Naive B cell (primary cell): ENCODE measurements at regions not wholly inside any gene's neighbourhood (a gene's known extent, or its start where the extent isn't known, plus 50 kb on each side); places are given as distances from the start of the nearest gene placed in this dataset.
A peak's percentile ranks its signal among the peaks of the same experiment; 100 is the strongest.
"Not testable (repeated sequence)": the region's sequence is repeated elsewhere in the genome, so short reads cannot be mapped to it uniquely, and the experiment has no call there.

Experiments used
- ATAC-seq, 2 donors: fragments of 150-1000 bp; cut with Tn5 transposase; 2 replicates each; pipeline ENCODE4 v1.10.0; 2021; ENCODE audit warnings: low read depth in 2 of 2, mild to moderate bottlenecking in 2 of 2, moderate library complexity in 2 of 2
- DNase-seq: peaks from one replicate; pipeline ENCODE4 v3.0.0; 2022
- H3K27ac Mint-ChIP-seq, 6 donors: one replicate each; pipeline ENCODE4 v1.8.0; 2020 to 2022; ENCODE audit warnings: mild to moderate bottlenecking in 6 of 6, mixed read lengths in 6 of 6, moderate library complexity in 5 of 6, inconsistent platforms in 2 of 6
- H3K27me3 Mint-ChIP-seq, 3 donors: one replicate each; pipeline ENCODE4 v1.8.0; 2021 to 2022; ENCODE audit warnings: mixed read lengths in 3 of 3, mild to moderate bottlenecking in 1 of 3
- H3K36me3 Mint-ChIP-seq, 2 donors: one replicate each; pipeline ENCODE4 v1.8.0; 2020 to 2022; ENCODE audit warnings: mixed read lengths in 2 of 2, inconsistent platforms in 1 of 2, mild to moderate bottlenecking in 1 of 2
- H3K4me1 Mint-ChIP-seq, 3 donors: one replicate each; pipeline ENCODE4 v1.8.0; 2020 to 2022; ENCODE audit warnings: mixed read lengths in 3 of 3, inconsistent platforms in 1 of 3, mild to moderate bottlenecking in 1 of 3, moderate library complexity in 1 of 3
- H3K4me3 Mint-ChIP-seq, 8 donors: one replicate each; pipeline ENCODE4 v1.8.0; 2020 to 2022; ENCODE audit warnings: mild to moderate bottlenecking in 8 of 8, mixed read lengths in 8 of 8, moderate library complexity in 8 of 8, inconsistent platforms in 2 of 8
- H3K9me3 Mint-ChIP-seq, 7 donors: one replicate each; pipeline ENCODE4 v1.8.0; 2020 to 2022; ENCODE audit warnings: mixed read lengths in 7 of 7, mild to moderate bottlenecking in 5 of 7, inconsistent platforms in 2 of 7, moderate library complexity in 1 of 7

DNA sequence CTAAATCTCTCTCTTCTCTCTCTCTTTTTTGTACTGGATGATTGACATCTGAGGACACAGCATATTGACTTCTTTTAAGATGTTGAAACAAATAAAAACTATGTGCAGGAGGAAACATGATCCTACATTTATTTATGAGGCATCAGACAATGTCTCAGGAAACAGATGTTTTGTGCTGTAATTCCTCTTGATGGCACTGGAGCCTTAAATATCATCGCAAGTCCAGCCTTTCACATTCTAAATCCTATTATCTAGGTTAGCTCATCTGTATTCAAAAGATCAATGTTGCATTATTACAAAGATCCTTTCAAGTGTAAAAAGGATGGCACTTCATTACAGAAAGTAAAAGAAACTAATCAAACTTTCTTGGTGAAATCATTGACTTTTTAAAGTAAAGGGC is 63.9 kb downstream of the MAT2B start:
- ATAC-seq, result no peak
- H3K4me3 Mint-ChIP-seq, result no peak overlapping the region
- no peak overlapping the region for H3K27ac Mint-ChIP-seq
- DNase-seq, result no peak
- H3K27me3 Mint-ChIP-seq, result peaks cover 60 to 69% (median 62%) of the 10 kb centered on the region in 3 donors
- no peaks in the 10 kb centered on the region for H3K36me3 Mint-ChIP-seq
- H3K4me1 Mint-ChIP-seq, result peaks cover 11 to 21% (median 17%) of the 10 kb centered on the region in 3 donors
- no peaks in the 10 kb centered on the region for H3K9me3 Mint-ChIP-seq

DNA sequence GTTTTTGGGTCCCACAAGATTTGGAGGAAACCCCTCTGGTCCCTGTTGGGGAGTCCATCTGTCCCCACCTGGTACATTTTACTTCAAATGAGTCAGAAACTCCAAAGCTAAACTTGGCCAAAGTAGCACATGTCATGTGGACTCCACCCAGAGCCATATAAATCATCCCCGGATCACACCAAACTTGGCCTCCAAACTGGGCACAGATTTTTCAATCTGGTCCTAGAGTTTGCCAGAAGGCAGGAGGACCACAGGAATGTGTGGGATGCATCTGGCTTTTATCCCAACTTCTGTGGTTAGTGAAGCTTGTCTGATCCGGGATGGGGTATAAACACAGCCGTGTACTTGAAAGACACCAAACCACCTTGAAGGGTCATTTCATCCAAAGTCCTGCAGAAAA is 66.3 kb downstream of the MAT2B start:
- H3K4me1 Mint-ChIP-seq, result peaks cover under 1 to 3% (median 1%) of the 10 kb centered on the region in 3 donors
- no peak overlapping the region for H3K4me3 Mint-ChIP-seq
- H3K36me3 Mint-ChIP-seq, result no peaks in the 10 kb centered on the region
- DNase-seq (no peak), ATAC-seq (no peak)
- H3K9me3 Mint-ChIP-seq, result no peaks in the 10 kb centered on the region
- H3K27me3 Mint-ChIP-seq, result peaks cover 36 to 48% (median 48%) of the 10 kb centered on the region in 3 donors
- H3K27ac Mint-ChIP-seq, result no peak overlapping the region

DNA sequence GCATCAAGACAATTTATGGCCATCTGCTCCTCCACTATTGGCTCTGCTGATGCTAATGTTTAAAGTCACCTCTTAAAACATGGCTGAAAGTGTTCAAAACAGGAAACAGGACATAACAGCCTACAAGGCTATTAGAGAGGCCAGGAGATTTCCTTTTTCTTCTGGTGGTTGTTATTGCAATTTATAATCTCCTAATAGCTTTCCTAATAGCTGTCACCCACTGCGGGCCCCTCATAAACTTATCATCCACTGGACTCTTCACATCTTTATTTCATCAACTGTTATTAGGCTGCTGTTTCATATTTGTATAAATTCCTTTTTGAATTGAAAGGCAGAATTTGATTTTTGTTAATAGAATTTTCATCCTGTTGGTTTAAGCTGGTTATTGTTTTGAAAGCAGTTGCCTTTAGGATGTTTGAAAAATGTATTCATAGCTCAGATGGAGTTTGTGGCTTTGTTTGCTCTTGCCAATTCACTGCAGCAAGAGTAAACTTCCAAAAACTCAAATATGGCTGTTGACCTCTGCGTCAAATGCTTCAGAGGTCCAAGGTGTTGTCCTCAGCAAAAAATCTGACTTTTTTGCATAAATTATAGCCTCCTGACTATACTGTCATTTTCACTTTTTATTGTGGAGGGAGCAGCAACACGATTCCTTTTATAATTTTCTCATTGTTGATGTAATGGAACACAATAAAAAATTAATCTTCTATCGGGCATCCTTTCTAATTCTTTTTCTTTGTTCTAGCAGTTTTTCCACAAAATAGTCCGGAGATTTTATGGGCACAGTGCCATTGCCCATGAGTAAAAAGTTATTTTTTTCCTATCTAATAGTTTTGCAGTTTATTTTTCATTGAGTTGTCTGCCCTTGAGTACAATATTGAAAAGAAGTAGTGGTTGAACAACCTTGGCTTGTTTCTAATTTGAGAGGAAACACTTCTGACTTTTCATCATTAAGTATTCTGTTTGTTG is 69.3 kb downstream of the MAT2B start:
- H3K9me3 Mint-ChIP-seq, result peaks cover 0 to 2% (median 0%) of the 10 kb centered on the region in 7 donors
- no peak overlapping the region for H3K27ac Mint-ChIP-seq
- H3K4me1 Mint-ChIP-seq, result no peaks in the 10 kb centered on the region
- H3K27me3 Mint-ChIP-seq, result peaks cover 12 to 27% (median 21%) of the 10 kb centered on the region in 3 donors
- H3K36me3 Mint-ChIP-seq, result no peaks in the 10 kb centered on the region
- no peak overlapping the region for H3K4me3 Mint-ChIP-seq
- DNase-seq, result no peak
- ATAC-seq, result no peak

DNA sequence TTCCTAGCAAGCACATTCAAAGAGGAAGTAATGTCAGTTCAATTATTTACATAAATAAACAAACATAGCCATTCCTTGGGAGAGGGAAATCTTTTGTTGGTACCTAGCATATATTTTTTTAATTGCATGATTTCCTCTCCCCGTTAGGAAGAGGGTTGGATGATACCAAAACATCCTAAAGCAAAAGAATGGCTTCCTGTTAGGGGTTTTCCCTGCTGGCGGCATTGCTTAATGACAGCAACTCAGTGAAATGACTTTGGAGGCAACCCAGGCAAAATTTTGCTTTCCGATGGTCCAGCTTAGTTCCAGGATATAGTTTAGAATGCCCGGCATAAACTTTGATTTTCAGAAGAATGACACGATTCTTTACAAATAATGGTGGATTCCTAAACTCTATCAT is 73.2 kb downstream of the MAT2B start:
- H3K27me3 Mint-ChIP-seq, result peaks cover 7 to 16% (median 15%) of the 10 kb centered on the region in 3 donors
- ATAC-seq (no peak), DNase-seq (no peak)
- H3K36me3 Mint-ChIP-seq, result no peaks in the 10 kb centered on the region
- H3K27ac Mint-ChIP-seq, result no peak overlapping the region
- peaks cover 0 to 4% (median 0%) of the 10 kb centered on the region in 7 donors for H3K9me3 Mint-ChIP-seq
- H3K4me1 Mint-ChIP-seq, result no peaks in the 10 kb centered on the region
- no peak overlapping the region for H3K4me3 Mint-ChIP-seq

DNA sequence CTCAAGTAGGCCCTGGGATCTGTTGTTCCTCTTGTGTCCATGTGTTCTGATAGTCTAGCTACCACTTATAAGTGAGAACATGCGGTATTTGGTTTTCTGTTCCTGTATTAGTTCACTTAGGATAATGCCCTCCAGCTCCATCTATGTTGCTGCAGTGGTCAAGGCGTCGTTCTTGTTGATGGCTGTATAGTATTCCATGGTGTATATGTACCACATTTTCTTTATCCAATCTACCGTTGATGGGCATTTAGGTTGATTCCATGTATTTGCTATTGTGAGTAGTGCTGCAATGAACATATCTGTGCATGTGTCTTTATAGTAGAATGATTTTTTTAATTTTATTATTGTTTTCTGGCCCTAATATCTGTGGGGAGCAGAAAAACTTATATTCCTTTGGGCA is 74.3 kb downstream of the MAT2B start:
- ATAC-seq (no peak), DNase-seq (no peak)
- Mint-ChIP-seq H3K9me3 (peaks cover 0 to 4% (median 3%) of the 10 kb centered on the region in 7 donors), H3K4me3 (no peak overlapping the region), H3K27ac (no peak overlapping the region), H3K27me3 (peaks cover under 1 to 15% (median 8%) of the 10 kb centered on the region in 3 donors), H3K4me1 (no peaks in the 10 kb centered on the region), H3K36me3 (no peaks in the 10 kb centered on the region)

DNA sequence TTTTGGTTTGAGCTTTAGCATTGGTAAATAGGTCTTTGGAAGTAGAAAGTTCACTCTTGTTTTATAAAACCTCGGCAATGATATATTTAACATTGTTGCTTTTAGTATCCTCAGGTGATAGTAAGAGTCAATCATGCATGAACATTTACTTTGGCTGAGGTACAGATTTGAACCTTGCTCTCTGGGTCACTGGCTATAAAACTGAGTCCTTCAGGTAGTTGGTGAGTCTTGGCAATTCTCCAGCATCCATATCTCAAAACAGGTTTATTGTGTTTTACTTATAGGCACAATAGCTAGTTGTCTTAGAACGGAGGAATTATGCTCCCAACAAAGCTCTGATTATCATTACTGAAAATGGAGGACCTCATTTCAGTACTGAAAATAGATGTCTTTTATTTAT is 75.1 kb downstream of the MAT2B start:
- peaks cover 0 to 15% (median 8%) of the 10 kb centered on the region in 3 donors for H3K27me3 Mint-ChIP-seq
- H3K4me1 Mint-ChIP-seq, result no peaks in the 10 kb centered on the region
- H3K27ac Mint-ChIP-seq, result peak overlapping the region in 1 of 6 donors; percentile 14
- peaks cover 0 to 4% (median 3%) of the 10 kb centered on the region in 7 donors for H3K9me3 Mint-ChIP-seq
- no peaks in the 10 kb centered on the region for H3K36me3 Mint-ChIP-seq
- H3K4me3 Mint-ChIP-seq, result no peak overlapping the region
- ATAC-seq (no peak), DNase-seq (no peak)

DNA sequence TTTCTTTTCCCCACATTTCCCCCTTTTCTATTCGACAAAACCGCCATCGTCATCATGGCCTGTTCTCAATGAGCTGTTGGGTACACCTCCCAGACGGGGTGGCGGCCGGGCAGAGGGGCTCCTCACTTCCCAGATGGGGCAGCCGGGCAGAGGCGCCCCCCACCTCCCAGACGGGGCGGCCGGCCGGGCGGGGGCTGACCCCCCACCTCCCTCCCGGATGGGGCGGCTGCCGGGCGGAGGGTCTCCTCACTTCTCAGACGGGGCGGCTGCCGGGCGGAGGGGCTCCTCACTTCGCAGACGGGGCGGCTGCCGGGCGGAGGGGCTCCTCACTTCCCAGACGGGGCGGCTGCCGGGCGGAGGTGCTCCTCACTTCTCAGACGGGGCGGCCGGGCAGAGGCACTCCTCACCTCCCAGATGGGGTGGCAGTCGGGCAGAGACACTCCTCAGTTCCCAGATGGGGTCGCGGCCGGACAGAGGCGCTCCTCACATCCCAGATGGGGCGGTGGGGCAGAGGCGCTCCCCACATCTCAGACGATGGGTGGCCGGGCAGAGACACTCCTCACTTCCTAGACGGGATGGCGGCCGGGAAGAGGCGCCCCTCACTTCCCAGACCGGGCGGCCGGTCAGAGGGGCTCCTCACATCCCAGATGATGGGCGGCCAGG is 78.2 kb downstream of the MAT2B start:
- not testable (repeated sequence) for H3K9me3 Mint-ChIP-seq, ATAC-seq, H3K36me3 Mint-ChIP-seq, H3K4me1 Mint-ChIP-seq, DNase-seq, H3K27ac Mint-ChIP-seq
- Mint-ChIP-seq H3K4me3 (peak overlapping the region in 1 of 8 donors; percentile 48), H3K27me3 (peaks cover 0 to 30% (median 4%) of the 10 kb centered on the region in 3 donors)

DNA sequence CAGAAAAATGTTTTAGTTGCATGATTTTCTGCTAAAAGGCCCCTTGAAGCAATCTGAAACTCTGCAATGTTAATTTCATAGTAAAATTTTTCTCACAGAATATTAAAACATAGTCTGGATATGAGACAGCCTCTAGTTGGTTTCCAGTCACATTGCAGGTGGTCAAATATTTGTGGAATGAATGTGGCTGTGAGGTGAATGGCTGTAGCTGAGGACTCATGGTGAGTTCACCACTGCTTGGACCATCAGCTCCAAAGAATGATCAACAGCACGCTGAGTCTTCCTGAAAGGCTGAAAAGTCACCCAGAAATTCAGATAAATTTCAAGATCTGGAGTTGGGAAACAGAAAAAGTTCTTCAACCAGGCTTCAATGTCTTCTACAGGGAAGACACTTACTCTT is 79.8 kb downstream of the MAT2B start:
- ATAC-seq (no peak), DNase-seq (no peak)
- H3K4me3 Mint-ChIP-seq, result no peak overlapping the region
- peaks cover 0 to 4% (median 0%) of the 10 kb centered on the region in 7 donors for H3K9me3 Mint-ChIP-seq
- no peaks in the 10 kb centered on the region for H3K36me3 Mint-ChIP-seq
- no peaks in the 10 kb centered on the region for H3K4me1 Mint-ChIP-seq
- no peak overlapping the region for H3K27ac Mint-ChIP-seq
- H3K27me3 Mint-ChIP-seq, result peaks cover 0 to 22% (median 4%) of the 10 kb centered on the region in 3 donors

DNA sequence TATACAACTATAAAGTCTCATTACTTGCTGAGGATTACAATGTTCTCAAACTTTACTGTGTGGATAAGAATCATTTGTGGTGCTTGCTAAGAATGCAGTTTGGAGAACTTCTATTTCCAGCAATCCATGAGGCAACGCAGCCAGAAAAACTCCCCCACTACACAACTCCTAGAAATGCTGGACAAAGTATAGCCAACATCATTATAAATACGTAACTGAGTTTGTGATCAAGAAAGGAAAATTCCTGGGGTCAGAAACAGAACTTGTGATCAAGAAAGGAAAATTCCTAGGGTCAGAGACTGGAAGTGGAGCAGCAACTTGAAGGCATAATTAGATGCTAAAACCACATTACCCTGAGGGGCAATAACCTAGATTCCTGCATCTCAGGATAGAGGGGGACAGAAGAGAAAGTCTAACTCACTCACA is 81.1 kb downstream of the MAT2B start:
- Mint-ChIP-seq H3K4me1 (no peaks in the 10 kb centered on the region), H3K9me3 (peaks cover 0 to 4% (median 0%) of the 10 kb centered on the region in 7 donors), H3K36me3 (no peaks in the 10 kb centered on the region), H3K27me3 (peaks cover 0 to 14% (median 4%) of the 10 kb centered on the region in 3 donors), H3K4me3 (no peak overlapping the region), H3K27ac (no peak overlapping the region)
- ATAC-seq (no peak), DNase-seq (no peak)

DNA sequence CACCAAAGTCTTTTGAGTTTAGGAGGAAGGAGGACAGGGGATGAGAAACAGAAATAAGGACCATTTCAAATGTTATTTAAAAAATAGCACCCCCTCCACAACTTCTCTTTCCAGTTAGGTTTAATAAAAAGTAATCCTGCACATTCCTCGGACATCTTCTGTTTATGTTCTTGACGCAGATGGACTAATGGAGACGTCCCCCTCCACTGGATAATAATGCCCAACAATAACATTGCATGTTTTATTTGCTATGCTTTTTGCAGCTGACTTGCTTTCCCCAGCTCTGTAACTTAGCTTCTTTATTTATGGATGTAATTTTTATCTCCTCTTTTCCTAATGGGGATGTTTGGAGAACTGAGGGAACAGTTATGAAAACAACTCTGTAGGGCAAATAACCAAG is 89.5 kb downstream of the MAT2B start:
- ATAC-seq, result no peak
- H3K4me3 Mint-ChIP-seq, result no peak overlapping the region
- no peak overlapping the region for H3K27ac Mint-ChIP-seq
- H3K27me3 Mint-ChIP-seq, result peaks cover 6 to 20% (median 10%) of the 10 kb centered on the region in 3 donors
- H3K36me3 Mint-ChIP-seq, result no peaks in the 10 kb centered on the region
- H3K4me1 Mint-ChIP-seq, result no peaks in the 10 kb centered on the region
- H3K9me3 Mint-ChIP-seq, result peaks cover 0 to 4% (median 0%) of the 10 kb centered on the region in 7 donors
- DNase-seq, result no peak

DNA sequence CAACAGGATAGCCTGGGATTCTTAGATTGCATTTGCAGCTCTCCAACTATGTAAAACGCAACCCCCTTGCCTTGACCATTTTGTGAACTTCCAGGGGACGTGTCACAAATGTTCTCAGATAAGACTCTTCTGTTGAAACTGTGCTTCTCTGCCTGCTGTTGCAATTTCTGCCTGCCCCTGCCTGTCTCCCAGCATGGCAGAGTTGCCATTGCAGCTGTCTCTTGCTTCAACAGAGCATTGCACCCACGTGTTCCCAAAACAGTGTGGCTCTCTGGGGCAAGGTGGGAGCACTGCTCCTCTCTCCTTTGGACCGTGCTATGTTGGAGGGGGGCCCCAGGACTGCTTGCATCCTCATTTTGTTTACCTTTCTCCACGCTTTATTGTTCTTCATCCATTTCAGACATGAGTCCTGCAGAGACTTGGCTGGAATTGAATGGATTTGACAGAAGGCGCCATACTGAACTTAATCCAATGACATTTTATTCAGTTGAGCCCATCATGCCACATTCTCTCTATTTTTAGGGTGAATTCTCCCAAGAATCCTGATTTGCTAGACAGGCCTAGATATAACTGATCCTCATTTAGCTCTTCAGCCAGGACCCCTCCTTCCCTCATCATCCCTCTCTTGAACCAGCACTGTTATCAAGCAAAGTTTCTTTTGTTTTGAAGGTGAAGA is 90.7 kb downstream of the MAT2B start:
- Mint-ChIP-seq H3K27ac (no peak overlapping the region), H3K27me3 (peaks cover 6 to 27% (median 12%) of the 10 kb centered on the region in 3 donors), H3K4me3 (no peak overlapping the region), H3K9me3 (peaks cover 0 to 4% (median 0%) of the 10 kb centered on the region in 7 donors), H3K36me3 (no peaks in the 10 kb centered on the region), H3K4me1 (no peaks in the 10 kb centered on the region)
- DNase-seq (no peak), ATAC-seq (no peak)

DNA sequence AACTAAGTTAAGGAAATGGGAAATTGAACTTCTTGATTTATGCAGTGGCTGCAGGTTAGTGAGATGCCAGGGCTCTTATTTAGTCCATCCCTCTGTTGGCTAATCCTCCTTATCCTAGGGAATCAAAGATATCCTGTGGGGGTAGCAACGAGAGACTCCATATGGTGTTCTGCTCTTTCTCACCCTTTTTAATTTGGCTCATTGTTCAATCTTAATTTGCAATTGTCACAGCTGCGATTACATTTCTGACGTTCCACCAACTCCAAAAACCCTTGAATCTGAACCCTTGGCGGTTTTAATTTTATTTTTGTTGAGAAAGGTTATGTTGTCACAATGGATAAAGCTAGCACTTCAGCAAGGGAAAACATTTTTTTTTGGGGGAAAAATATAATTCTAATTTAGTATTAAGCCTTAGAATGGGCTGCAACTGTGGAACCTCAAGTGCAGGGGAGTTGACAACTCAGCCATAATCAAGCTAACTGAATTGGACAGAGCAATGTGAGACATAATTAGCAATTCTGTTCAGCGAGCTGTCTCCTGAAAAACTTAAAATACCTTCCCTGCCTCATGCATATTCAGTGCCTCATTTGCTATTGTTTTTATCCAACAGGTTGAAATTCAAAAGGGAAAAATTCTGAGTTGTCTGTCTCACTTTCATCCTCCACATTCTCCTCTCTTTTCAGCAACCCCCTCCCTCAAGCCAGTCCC is 91.3 kb downstream of the MAT2B start:
- Mint-ChIP-seq H3K27me3 (peaks cover 6 to 33% (median 14%) of the 10 kb centered on the region in 3 donors), H3K4me1 (no peaks in the 10 kb centered on the region), H3K9me3 (peaks cover 0 to 4% (median 0%) of the 10 kb centered on the region in 7 donors), H3K27ac (no peak overlapping the region), H3K4me3 (no peak overlapping the region), H3K36me3 (no peaks in the 10 kb centered on the region)
- no peak for DNase-seq
- no peak for ATAC-seq

DNA sequence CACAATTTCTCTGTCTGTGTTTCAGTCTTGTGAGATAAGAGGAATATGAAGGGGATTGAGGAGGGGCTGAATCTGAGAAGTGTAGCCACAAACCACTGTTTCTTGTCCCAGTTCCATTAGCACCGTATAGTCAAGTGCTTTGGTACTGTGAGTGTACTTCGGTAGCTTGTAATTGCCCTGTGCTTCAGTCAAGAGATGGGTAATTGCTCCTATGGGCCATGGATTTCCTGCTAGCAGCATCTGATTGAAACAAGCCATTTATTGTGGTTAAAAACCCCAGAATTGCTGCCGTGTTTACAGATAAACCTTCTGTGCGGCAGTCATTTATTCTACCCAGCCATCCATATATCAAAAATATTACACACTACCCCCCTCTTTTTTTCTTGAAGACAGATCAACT is 98.6 kb downstream of the MAT2B start:
- no peak for ATAC-seq
- H3K27ac Mint-ChIP-seq, result no peak overlapping the region

More for the DNA sequence above, 98.6 kb downstream of the MAT2B start:
- Mint-ChIP-seq H3K4me3 (no peak overlapping the region), H3K36me3 (no peaks in the 10 kb centered on the region), H3K9me3 (no peaks in the 10 kb centered on the region), H3K27me3 (peaks cover 5 to 17% (median 12%) of the 10 kb centered on the region in 3 donors), H3K4me1 (no peaks in the 10 kb centered on the region)
- DNase-seq, result no peak
